Tibial artery (tissue), 4 donors: ENCODE measurements at regions not wholly inside any gene's neighbourhood (a gene's known extent, or its start where the extent isn't known, plus 50 kb on each side); places are given as distances from the start of the nearest gene placed in this dataset.

Source experiments
- DNase-seq, 2 donors: peaks; one replicate each; pipeline ENCODE4 v3.0.0-alpha.2; 2019
- H3K27ac ChIP-seq, 2 donors: fragments of 200-600 bp; sonication (generic) in 1 of 2; 1 replicate in 1 of 2; 2 replicates in 1 of 2; pipeline ENCODE4 v1.5.1; 2018 to 2019; ENCODE audit warnings: mild to moderate bottlenecking in 1 of 2
- H3K27me3 ChIP-seq, 2 donors: fragments of 200-600 bp; sonication (generic) in 1 of 2; one replicate each; pipeline versions ENCODE4 v1.5.1 to v1.6.0; 2016 to 2019
- H3K36me3 ChIP-seq, 3 donors: fragments of 200-600 bp; sonication (generic) in 2 of 3; one replicate each; pipeline ENCODE4 v1.5.1; 2016 to 2019; ENCODE audit warnings: mild to moderate bottlenecking in 2 of 3
- H3K4me1 ChIP-seq, 4 donors: fragments of 200-600 bp; sonication (generic) in 2 of 4; 1 replicate in 3 of 4; 2 replicates in 1 of 4; pipeline ENCODE4 v1.5.1; 2016 to 2019
- H3K4me3 ChIP-seq, 2 donors: fragments of 200-600 bp; sonication (generic) in 1 of 2; 1 replicate in 1 of 2; 2 replicates in 1 of 2; pipeline ENCODE4 v1.5.1; 2018 to 2019; ENCODE audit warnings: mild to moderate bottlenecking in 2 of 2
- H3K9me3 ChIP-seq, 3 donors: fragments of 200-600 bp; sonication (generic) in 1 of 3; one replicate each; pipeline ENCODE4 v1.5.1; 2016 to 2019
- CTCF ChIP-seq, 2 experiments: fragments of 200-600 bp in 1 of 2; fragments of 450-650 bp in 1 of 2; IDR thresholded peaks; one replicate each; pipeline ENCODE4 v1.5.1; 2017 to 2019; ENCODE audit warnings: antibody characterized with exemption in 2 of 2, mild to moderate bottlenecking in 1 of 2, moderate library complexity in 1 of 2
- intact Hi-C: fragments of 100-400 bp; cut with DNase I; formaldehyde crosslinking; loops from one replicate; pipeline ENCODE4 v1.15.0; 2023; ENCODE audit warnings: low total_unique reads

- no peak for TF ChIP-seq CTCF (IDR thresholded peaks at IDR 0.05)
- H3K4me1 ChIP-seq, result no peaks in the 10 kb centered on the region
- DNase-seq, result no peak
- H3K27me3 ChIP-seq, result no peaks in the 10 kb centered on the region
- no peaks in the 10 kb centered on the region for H3K9me3 ChIP-seq
- H3K27ac ChIP-seq, result no peak overlapping the region
- no peak overlapping the region for H3K4me3 ChIP-seq
- no peaks in the 10 kb centered on the region for H3K36me3 ChIP-seq
- intact Hi-C loops, result no loop called here
Measured at GRCh38 chr6:68252632-68253031, 382.4 kb upstream of the ADGRB3 start.

GRCh38 chr6:68247782-68248181, 387.3 kb upstream of the ADGRB3 start:
- H3K4me3 ChIP-seq, result no peak overlapping the region
- no peak for DNase-seq

GRCh38 chr6:68240726-68241125, 394.4 kb upstream of the ADGRB3 start:
- H3K36me3 ChIP-seq, result no peaks in the 10 kb centered on the region
- H3K4me1 ChIP-seq, result no peaks in the 10 kb centered on the region
- intact Hi-C loops, result no loop called here
- no peak for DNase-seq
- no peaks in the 10 kb centered on the region for H3K9me3 ChIP-seq
- no peak overlapping the region for H3K27ac ChIP-seq
- no peak overlapping the region for H3K4me3 ChIP-seq
- H3K27me3 ChIP-seq, result no peaks in the 10 kb centered on the region
- TF ChIP-seq CTCF (IDR thresholded peaks at IDR 0.05), result no peak

More at GRCh38 chr6:68247782-68248181, 387.3 kb upstream of the ADGRB3 start:
- no peaks in the 10 kb centered on the region for H3K4me1 ChIP-seq
- intact Hi-C loops, result no loop called here
- TF ChIP-seq CTCF (IDR thresholded peaks at IDR 0.05), result no peak
- no peaks in the 10 kb centered on the region for H3K27me3 ChIP-seq
- no peaks in the 10 kb centered on the region for H3K9me3 ChIP-seq
- no peak overlapping the region for H3K27ac ChIP-seq
- no peaks in the 10 kb centered on the region for H3K36me3 ChIP-seq

- Histone ChIP-seq H3K27ac (no peak overlapping the region), H3K36me3 (no peaks in the 10 kb centered on the region), H3K4me3 (no peak overlapping the region), H3K27me3 (no peaks in the 10 kb centered on the region), H3K9me3 (no peaks in the 10 kb centered on the region), H3K4me1 (no peaks in the 10 kb centered on the region)
- no peak for TF ChIP-seq CTCF (IDR thresholded peaks at IDR 0.05)
- no peak for DNase-seq
- intact Hi-C loops, result no loop called here
Measured at GRCh38 chr6:68239034-68239433, 396.0 kb upstream of the ADGRB3 start.

- Histone ChIP-seq H3K27ac (no peak overlapping the region), H3K36me3 (no peaks in the 10 kb centered on the region), H3K9me3 (no peaks in the 10 kb centered on the region), H3K4me3 (no peak overlapping the region), H3K27me3 (no peaks in the 10 kb centered on the region), H3K4me1 (no peaks in the 10 kb centered on the region)
- TF ChIP-seq CTCF (IDR thresholded peaks at IDR 0.05), result no peak
- no peak for DNase-seq
- intact Hi-C loops, result no loop called here
Measured at GRCh38 chr6:68238097-68238601, 396.9 kb upstream of the ADGRB3 start.

GRCh38 chr6:68237205-68237604, 397.9 kb upstream of the ADGRB3 start:
- H3K27ac ChIP-seq, result no peak overlapping the region
- no peaks in the 10 kb centered on the region for H3K4me1 ChIP-seq
- no peaks in the 10 kb centered on the region for H3K9me3 ChIP-seq
- no peak for TF ChIP-seq CTCF (IDR thresholded peaks at IDR 0.05)
- no peaks in the 10 kb centered on the region for H3K27me3 ChIP-seq
- no peak overlapping the region for H3K4me3 ChIP-seq
- no peaks in the 10 kb centered on the region for H3K36me3 ChIP-seq
- intact Hi-C loops, result no loop called here
- DNase-seq, result no peak
